ENCODE measurements at regions not wholly inside any gene's neighbourhood (a gene's known extent, or its start where the extent isn't known, plus 50 kb on each side); places are given as distances from the start of the nearest gene placed in this dataset.

DNA sequence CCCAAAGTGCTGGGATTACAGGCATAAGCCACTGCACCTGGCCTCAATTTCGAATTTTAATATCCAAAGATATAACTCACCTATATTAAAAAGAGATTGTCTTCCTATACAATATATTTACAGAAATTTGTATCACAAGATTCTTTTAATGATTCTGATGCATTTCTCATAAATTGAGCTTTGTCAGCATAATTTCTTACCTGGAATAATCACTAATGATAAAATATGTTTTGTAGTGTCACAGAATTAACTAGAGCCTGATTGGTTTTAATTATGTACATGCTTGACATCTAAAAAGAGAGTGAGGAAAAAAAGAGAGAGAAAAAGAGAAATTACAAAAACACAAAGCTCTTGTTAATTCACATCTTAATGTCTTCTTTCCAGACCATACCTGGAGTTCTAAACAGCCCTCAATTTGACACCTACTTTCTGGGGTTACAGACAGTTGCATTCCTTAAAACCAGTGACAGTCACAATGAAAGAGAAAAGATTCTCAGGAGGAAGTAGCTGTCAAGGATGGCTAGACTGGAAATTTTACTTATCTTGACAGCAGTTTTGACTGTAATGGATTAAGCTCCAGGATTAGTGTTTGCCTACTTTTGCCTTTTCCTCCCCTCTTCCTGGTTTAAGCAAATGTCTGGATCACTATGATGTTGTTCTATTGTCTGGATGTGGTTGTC is 214.4 kb downstream of the SPRY2 start:
- no peak for TF ChIP-seq EZH2phosphoT487 (IDR thresholded peaks at IDR 0.05; ENCODE audit: borderline replicate concordance, low read length)
- TF ChIP-seq, protein P1, sequence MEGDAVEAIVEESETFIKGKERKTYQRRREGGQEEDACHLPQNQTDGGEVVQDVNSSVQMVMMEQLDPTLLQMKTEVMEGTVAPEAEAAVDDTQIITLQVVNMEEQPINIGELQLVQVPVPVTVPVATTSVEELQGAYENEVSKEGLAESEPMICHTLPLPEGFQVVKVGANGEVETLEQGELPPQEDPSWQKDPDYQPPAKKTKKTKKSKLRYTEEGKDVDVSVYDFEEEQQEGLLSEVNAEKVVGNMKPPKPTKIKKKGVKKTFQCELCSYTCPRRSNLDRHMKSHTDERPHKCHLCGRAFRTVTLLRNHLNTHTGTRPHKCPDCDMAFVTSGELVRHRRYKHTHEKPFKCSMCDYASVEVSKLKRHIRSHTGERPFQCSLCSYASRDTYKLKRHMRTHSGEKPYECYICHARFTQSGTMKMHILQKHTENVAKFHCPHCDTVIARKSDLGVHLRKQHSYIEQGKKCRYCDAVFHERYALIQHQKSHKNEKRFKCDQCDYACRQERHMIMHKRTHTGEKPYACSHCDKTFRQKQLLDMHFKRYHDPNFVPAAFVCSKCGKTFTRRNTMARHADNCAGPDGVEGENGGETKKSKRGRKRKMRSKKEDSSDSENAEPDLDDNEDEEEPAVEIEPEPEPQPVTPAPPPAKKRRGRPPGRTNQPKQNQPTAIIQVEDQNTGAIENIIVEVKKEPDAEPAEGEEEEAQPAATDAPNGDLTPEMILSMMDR (IDR thresholded peaks at IDR 0.05; ENCODE audit: low read depth, low read length, poor library complexity, severe bottlenecking) = no peak
- no peaks in the 10 kb centered on the region for H3K4me1 ChIP-seq (ENCODE audit: control insufficient read depth, low read length)
- H3K4me2 ChIP-seq (ENCODE audit: low read length) = no peak overlapping the region
- no peaks in the 10 kb centered on the region for H3K79me2 ChIP-seq (ENCODE audit: control insufficient read depth, low read length)
- H3K9me2 ChIP-seq (replicated peaks; ENCODE audit: control insufficient read depth, low read length) = no peaks in the 10 kb centered on the region
- H3K4me3 ChIP-seq (ENCODE audit: low read length) = no peak overlapping the region
- H4K20me1 ChIP-seq (ENCODE audit: control insufficient read depth, insufficient read depth, low read depth, low read length) = no peaks in the 10 kb centered on the region
- H3K27ac ChIP-seq (ENCODE audit: low read depth, low read length) = no peak overlapping the region
- H3K36me3 ChIP-seq (ENCODE audit: control insufficient read depth, low read length) = no peaks in the 10 kb centered on the region
- H3K9me3 ChIP-seq (ENCODE audit: control insufficient read depth, insufficient read depth, low read length) = no peaks in the 10 kb centered on the region
- H3K27me3 ChIP-seq (ENCODE audit: control insufficient read depth, low read length) = no peaks in the 10 kb centered on the region
- H3F3A ChIP-seq (ENCODE audit: control insufficient read depth, insufficient read depth) = no peaks in the 10 kb centered on the region

DNA sequence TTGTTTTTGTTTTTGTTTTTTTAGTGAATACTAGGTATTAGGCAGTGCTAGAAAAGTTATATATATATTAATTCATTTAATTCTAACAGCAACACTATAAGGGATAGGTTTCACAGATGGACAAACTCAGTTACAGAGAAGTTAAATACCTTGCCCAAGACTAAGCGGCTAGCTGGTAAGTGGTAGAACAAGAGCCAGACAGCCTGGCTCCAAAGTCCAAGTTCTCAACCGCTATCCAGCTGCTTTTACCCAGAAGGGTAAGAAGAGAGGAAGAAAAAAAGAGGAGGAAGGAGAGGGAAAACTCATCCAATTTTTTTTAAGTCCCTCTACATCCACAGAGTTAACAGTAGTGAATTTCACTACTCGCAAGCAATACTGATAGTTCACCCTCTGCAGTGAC is 217.0 kb downstream of the SPRY2 start:
- no peaks in the 10 kb centered on the region for H4K20me1 ChIP-seq (ENCODE audit: control insufficient read depth, insufficient read depth, low read depth, low read length)
- no peaks in the 10 kb centered on the region for H3K9me2 ChIP-seq (replicated peaks; ENCODE audit: control insufficient read depth, low read length)
- H3K9me3 ChIP-seq (ENCODE audit: control insufficient read depth, insufficient read depth, low read length) = no peaks in the 10 kb centered on the region
- no peaks in the 10 kb centered on the region for H3K79me2 ChIP-seq (ENCODE audit: control insufficient read depth, low read length)
- no peaks in the 10 kb centered on the region for H3K27me3 ChIP-seq (ENCODE audit: control insufficient read depth, low read length)
- H3K27ac ChIP-seq (ENCODE audit: low read depth, low read length) = no peak overlapping the region
- no peak overlapping the region for H3K4me2 ChIP-seq (ENCODE audit: low read length)
- no peaks in the 10 kb centered on the region for H3F3A ChIP-seq (ENCODE audit: control insufficient read depth, insufficient read depth)
- no peak overlapping the region for H3K4me3 ChIP-seq (ENCODE audit: low read length)
- TF ChIP-seq, protein P1 (IDR thresholded peaks at IDR 0.05; ENCODE audit: low read depth, low read length, poor library complexity, severe bottlenecking) = no peak
- no peak for TF ChIP-seq EZH2phosphoT487 (IDR thresholded peaks at IDR 0.05; ENCODE audit: borderline replicate concordance, low read length)
- no peaks in the 10 kb centered on the region for H3K4me1 ChIP-seq (ENCODE audit: control insufficient read depth, low read length)
- no peaks in the 10 kb centered on the region for H3K36me3 ChIP-seq (ENCODE audit: control insufficient read depth, low read length)

DNA sequence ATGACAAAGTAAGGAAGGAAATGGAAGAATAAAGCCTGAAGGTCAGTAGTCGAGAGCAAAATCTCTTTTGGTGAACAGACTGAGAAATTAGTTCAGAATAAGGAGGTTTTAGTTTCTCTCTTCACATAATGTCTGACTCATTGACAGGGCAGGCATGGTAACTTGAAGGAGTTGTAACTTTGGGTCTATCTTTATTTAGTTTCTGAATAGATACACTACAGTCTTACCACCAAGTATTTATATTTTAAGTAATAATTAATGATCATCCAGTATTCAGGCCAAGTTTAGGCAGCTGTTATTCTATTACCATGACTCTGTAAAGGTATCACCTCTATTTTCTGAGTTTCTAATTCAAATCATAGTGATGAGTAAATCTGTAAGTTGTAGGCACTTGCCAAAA is 219.9 kb downstream of the SPRY2 start:
- no peaks in the 10 kb centered on the region for H4K20me1 ChIP-seq (ENCODE audit: control insufficient read depth, insufficient read depth, low read depth, low read length)
- no peaks in the 10 kb centered on the region for H3F3A ChIP-seq (ENCODE audit: control insufficient read depth, insufficient read depth)
- H3K4me3 ChIP-seq (ENCODE audit: low read length) = no peak overlapping the region
- no peaks in the 10 kb centered on the region for H3K9me3 ChIP-seq (ENCODE audit: control insufficient read depth, insufficient read depth, low read length)
- no peaks in the 10 kb centered on the region for H3K36me3 ChIP-seq (ENCODE audit: control insufficient read depth, low read length)
- TF ChIP-seq, protein P1 (IDR thresholded peaks at IDR 0.05; ENCODE audit: low read depth, low read length, poor library complexity, severe bottlenecking) = no peak
- no peak for TF ChIP-seq EZH2phosphoT487 (IDR thresholded peaks at IDR 0.05; ENCODE audit: borderline replicate concordance, low read length)
- no peak overlapping the region for H3K4me2 ChIP-seq (ENCODE audit: low read length)
- H3K79me2 ChIP-seq (ENCODE audit: control insufficient read depth, low read length) = no peaks in the 10 kb centered on the region
- H3K27me3 ChIP-seq (ENCODE audit: control insufficient read depth, low read length) = no peaks in the 10 kb centered on the region
- H3K9me2 ChIP-seq (replicated peaks; ENCODE audit: control insufficient read depth, low read length) = no peaks in the 10 kb centered on the region
- H3K4me1 ChIP-seq (ENCODE audit: control insufficient read depth, low read length) = no peaks in the 10 kb centered on the region
- no peak overlapping the region for H3K27ac ChIP-seq (ENCODE audit: low read depth, low read length)

Data from DOHH2 (cell line).